B cell (primary cell): ENCODE measurements at regions not wholly inside any gene's neighbourhood (a gene's known extent, or its start where the extent isn't known, plus 50 kb on each side); places are given as distances from the start of the nearest gene placed in this dataset.

ENCODE experiments used
- ATAC-seq: fragments of 200-7000 bp; cut with Tn5 transposase; one replicate; pipeline ENCODE4 v1.10.0; 2021; ENCODE audit warnings: low read depth, mild to moderate bottlenecking, moderate number of reproducible peaks, moderate library complexity
- CTCF ChIA-PET: fragments of 350-600 bp; sonication (Branson Sonifier 250); formaldehyde crosslinking; loops from one replicate; lab custom pipeline; 2021; ENCODE audit warnings: antibody characterized with exemption, inconsistent platforms; lab: Charles Lee
- POLR2A ChIA-PET: fragments of 350-600 bp; sonication (Branson Sonifier 250); formaldehyde crosslinking; loops from one replicate; lab custom pipeline; 2021; ENCODE audit warnings: antibody characterized with exemption; lab: Charles Lee
- DNase-seq: peaks from one replicate; pipeline ENCODE4 v3.0.0; 2013
- H2AFZ ChIP-seq: 2 replicates; pipeline ENCODE4 v1.6.1; 2012; ENCODE audit warnings: mild to moderate bottlenecking, low read depth, low read length; ENCODE audit not compliant: insufficient read depth, poor library complexity, severe bottlenecking
- H3K27ac ChIP-seq, 2 donors: 1 replicate in 1 of 2; 2 replicates in 1 of 2; pipeline ENCODE4 v1.5.1; 2012 to 2013; ENCODE audit warnings: low read length in 2 of 2, mild to moderate bottlenecking in 2 of 2, moderate library complexity in 1 of 2
- H3K27me3 ChIP-seq, 4 experiments: fragments of 200-600 bp in 1 of 4; sonication (generic) in 1 of 4; replicated peaks in 1 of 4; 1 replicate in 2 of 4; 2 replicates in 2 of 4; pipeline versions ENCODE4 v1.6.1 to v1.7.0; 2013 to 2016; ENCODE audit warnings: low read length in 3 of 4, mild to moderate bottlenecking in 2 of 4, mixed read lengths in 1 of 4, moderate library complexity in 1 of 4; ENCODE audit not compliant: insufficient read depth in 4 of 4, control insufficient read depth in 3 of 4; ENCODE audit errors: control extremely low read depth in 1 of 4
- H3K36me3 ChIP-seq, 2 experiments: replicated peaks in 1 of 2; 1 replicate in 1 of 2; 2 replicates in 1 of 2; pipeline versions ENCODE4 v1.6.1 to v1.7.1; 2013; ENCODE audit warnings: low read length in 1 of 2; ENCODE audit not compliant: insufficient read depth in 2 of 2, control insufficient read depth in 1 of 2; ENCODE audit errors: control extremely low read depth in 1 of 2, extremely low read depth in 1 of 2
- H3K4me1 ChIP-seq, 2 donors: fragments of 200-600 bp in 1 of 2; sonication (generic) in 1 of 2; 1 replicate in 1 of 2; 2 replicates in 1 of 2; pipeline versions ENCODE4 v1.5.1 to v1.6.1; 2013 to 2017; ENCODE audit warnings: low read length in 2 of 2; ENCODE audit not compliant: control insufficient read depth in 2 of 2, insufficient read depth in 2 of 2
- H3K4me2 ChIP-seq: replicated peaks from 2 replicates; pipeline ENCODE3; 2012; ENCODE audit warnings: mild to moderate bottlenecking, low read depth, low read length; ENCODE audit not compliant: poor library complexity, severe bottlenecking
- H3K4me3 ChIP-seq, 5 experiments: fragments of 200-600 bp in 1 of 5; sonication (generic) in 1 of 5; 1 replicate in 3 of 5; 2 replicates in 2 of 5; pipeline versions ENCODE4 v1.5.1 to v1.7.0; 2011 to 2016; ENCODE audit warnings: low read length in 4 of 5, mild to moderate bottlenecking in 4 of 5, low read depth in 2 of 5, control low read depth in 1 of 5, moderate library complexity in 1 of 5; ENCODE audit not compliant: insufficient read depth in 1 of 5; ENCODE audit errors: control extremely low read depth in 1 of 5, extremely low read depth in 1 of 5
- H3K79me2 ChIP-seq: fragments of 200-600 bp; sonication (generic); one replicate; pipeline ENCODE4 v1.6.0; 2016; ENCODE audit warnings: low read length; ENCODE audit not compliant: control insufficient read depth, insufficient read depth
- H3K9ac ChIP-seq: fragments of 200-600 bp; sonication (generic); 2 replicates; pipeline ENCODE4 v1.6.1; 2017; ENCODE audit warnings: mild to moderate bottlenecking, low read length, moderate library complexity
- H3K9me3 ChIP-seq, 3 donors: one replicate each; pipeline versions ENCODE4 v1.6.1 to v1.7.1; 2013; ENCODE audit warnings: low read length in 2 of 3; ENCODE audit not compliant: control insufficient read depth in 2 of 3, insufficient read depth in 1 of 3; ENCODE audit errors: control extremely low read depth in 1 of 3
- H4K20me1 ChIP-seq: 2 replicates; pipeline ENCODE4 v1.6.0; 2012; ENCODE audit warnings: mild to moderate bottlenecking, low read length; ENCODE audit not compliant: insufficient read depth, control insufficient read depth, poor library complexity, severe bottlenecking
- H3K27ac Mint-ChIP-seq: one replicate; pipeline ENCODE4 v1.8.0; 2021; ENCODE audit warnings: mixed read lengths
- H3K27me3 Mint-ChIP-seq: one replicate; pipeline ENCODE4 v1.8.0; 2021; ENCODE audit warnings: mixed read lengths
- H3K4me1 Mint-ChIP-seq: one replicate; pipeline ENCODE4 v1.8.0; 2021; ENCODE audit warnings: mixed read lengths
- H3K4me3 Mint-ChIP-seq: one replicate; pipeline ENCODE4 v1.8.0; 2021; ENCODE audit warnings: mixed read lengths
- H3K9me3 Mint-ChIP-seq: one replicate; pipeline ENCODE4 v1.8.0; 2022; ENCODE audit warnings: mixed read lengths; ENCODE audit not compliant: insufficient read depth
- CTCF ChIP-seq: fragments of 200-600 bp; IDR thresholded peaks from one replicate; pipeline ENCODE4 v1.8.0; 2022; ENCODE audit warnings: antibody characterized with exemption, mild to moderate bottlenecking
- EZH2 ChIP-seq: IDR thresholded peaks from 2 replicates; pipeline ENCODE4 v1.6.1; 2012; ENCODE audit warnings: borderline replicate concordance, low read depth, mild to moderate bottlenecking, moderate library complexity, low read length; ENCODE audit not compliant: insufficient read depth, poor library complexity, severe bottlenecking
- WGBS: methylation state at CpG from one replicate; pipeline ENCODE4 v1.1.5; 2013; ENCODE audit warnings: missing lambda C conversion rate; ENCODE audit not compliant: insufficient coverage; 5-methylcytosine and 5-hydroxymethylcytosine counted together
- intact Hi-C: fragments of 100-400 bp; cut with micrococcal nuclease; formaldehyde crosslinking; loops from one replicate; pipeline ENCODE4 v1.10.0; 2022

- H3K4me1 ChIP-seq, result no peaks in the 10 kb centered on the region
These were observed 95.2 kb downstream of the EDEM1 start for GRCh38 chr3:5282703-5283102.

GRCh38 chr3:5285439-5285838 is 97.9 kb downstream of the EDEM1 start:
- ChIA-PET CTCF (no interaction called here), POLR2A (no interaction called here)
- no peak for TF ChIP-seq CTCF
- no peak for TF ChIP-seq EZH2
- Histone ChIP-seq H3K79me2 (no peaks in the 10 kb centered on the region), H3K9ac (no peak overlapping the region), H3K27me3 (peaks cover 0 to 4% (median 0%) of the 10 kb centered on the region in 4 experiments), H2AFZ (no peak overlapping the region), H3K4me1 (no peaks in the 10 kb centered on the region), H3K4me3 (no peak overlapping the region), H3K9me3 (peaks cover 1 to 16% (median 14%) of the 10 kb centered on the region in 3 donors), H4K20me1 (no peaks in the 10 kb centered on the region), H3K36me3 (no peaks in the 10 kb centered on the region), H3K4me2 (no peak overlapping the region), H3K27ac (no peak overlapping the region)
- no peak for ATAC-seq
- Mint-ChIP-seq H3K4me3 (no peak overlapping the region), H3K4me1 (no peaks in the 10 kb centered on the region), H3K27me3 (no peaks in the 10 kb centered on the region), H3K9me3 (peaks cover 7% of the 10 kb centered on the region), H3K27ac (no peak overlapping the region)
- no peak for DNase-seq
- intact Hi-C loops, result no loop called here

More at GRCh38 chr3:5282703-5283102, 95.2 kb downstream of the EDEM1 start:
- H3K9me3 Mint-ChIP-seq, result peaks cover 13% of the 10 kb centered on the region
- POLR2A ChIA-PET, result no interaction called here
- CTCF ChIA-PET, result no interaction called here
- no peaks in the 10 kb centered on the region for H3K4me1 Mint-ChIP-seq
- H4K20me1 ChIP-seq, result no peaks in the 10 kb centered on the region
- no peak for ATAC-seq
- no peaks in the 10 kb centered on the region for H3K36me3 ChIP-seq
- no peak overlapping the region for H3K27ac ChIP-seq
- no peak for DNase-seq
- WGBS, result no CpG with 5 or more reads among the region's 1 CpG
- H3K27ac Mint-ChIP-seq, result no peak overlapping the region
- no peaks in the 10 kb centered on the region for H3K27me3 ChIP-seq
- H3K9me3 ChIP-seq, result peaks cover 3 to 21% (median 14%) of the 10 kb centered on the region in 3 donors
- no peak overlapping the region for H3K4me3 ChIP-seq
- no peak overlapping the region for H3K4me2 ChIP-seq
- H3K79me2 ChIP-seq, result no peaks in the 10 kb centered on the region
- no peaks in the 10 kb centered on the region for H3K27me3 Mint-ChIP-seq
- H3K9ac ChIP-seq, result no peak overlapping the region
- no peak overlapping the region for H2AFZ ChIP-seq
- intact Hi-C loops, result no loop called here
- TF ChIP-seq EZH2 (no peak), CTCF (no peak)
- no peak overlapping the region for H3K4me3 Mint-ChIP-seq
